Stimulated activated naive CD4-positive, alpha-beta T cell (primary cell): ENCODE measurements at regions not wholly inside any gene's neighbourhood (a gene's known extent, or its start where the extent isn't known, plus 50 kb on each side); places are given as distances from the start of the nearest gene placed in this dataset.

ENCODE experiments used
- DNase-seq, 6 experiments: peaks; one replicate each; lab custom pipeline; 2025; lab: John Stamatoyannopoulos, UW

GRCh38 chr10:130769146-130770017, 542.1 kb downstream of the TCERG1L start:
- DNase-seq, result no peak

- no peak for DNase-seq
Observed at GRCh38 chr10:130770018-130770630, 541.4 kb downstream of the TCERG1L start.

GRCh38 chr10:130771491-130771946, 540.0 kb downstream of the TCERG1L start:
- DNase-seq, result no peak

- no peak for DNase-seq
Observed at GRCh38 chr10:130772056-130772455, 539.5 kb downstream of the TCERG1L start.

GRCh38 chr10:130772676-130773075, 538.8 kb downstream of the TCERG1L start:
- no peak for DNase-seq

GRCh38 chr10:130773941-130774340, 537.6 kb downstream of the TCERG1L start:
- DNase-seq, result no peak

GRCh38 chr10:130774871-130775270, 536.6 kb downstream of the TCERG1L start:
- no peak for DNase-seq

- DNase-seq, result no peak
Observed at GRCh38 chr10:130775311-130775710, 536.2 kb downstream of the TCERG1L start.

GRCh38 chr10:130776724-130777123, 534.8 kb downstream of the TCERG1L start:
- DNase-seq, result no peak

- no peak for DNase-seq
Observed at GRCh38 chr10:130777507-130778165, 533.9 kb downstream of the TCERG1L start.

GRCh38 chr10:130778166-130778545, 533.4 kb downstream of the TCERG1L start:
- DNase-seq, result no peak

GRCh38 chr10:130780763-130781162, 530.8 kb downstream of the TCERG1L start:
- no peak for DNase-seq

GRCh38 chr10:130781206-130781605, 530.3 kb downstream of the TCERG1L start:
- no peak for DNase-seq

- DNase-seq, result no peak
Observed at GRCh38 chr10:130781623-130782022, 529.9 kb downstream of the TCERG1L start.

- no peak for DNase-seq
Observed at GRCh38 chr10:130782467-130782866, 529.1 kb downstream of the TCERG1L start.

- DNase-seq, result no peak
Observed at GRCh38 chr10:130784326-130784725, 527.2 kb downstream of the TCERG1L start.

GRCh38 chr10:130786365-130786966, 525.1 kb downstream of the TCERG1L start:
- DNase-seq, result no peak

- DNase-seq, result no peak
Observed at GRCh38 chr10:130787243-130787642, 524.3 kb downstream of the TCERG1L start.

GRCh38 chr10:130787821-130788220, 523.7 kb downstream of the TCERG1L start:
- no peak for DNase-seq

GRCh38 chr10:130790339-130790738, 521.2 kb downstream of the TCERG1L start:
- no peak for DNase-seq

GRCh38 chr10:130792096-130792845, 519.2 kb downstream of the TCERG1L start:
- DNase-seq, result no peak

GRCh38 chr10:130795819-130796218, 515.7 kb downstream of the TCERG1L start:
- DNase-seq, result no peak
